ENCODE measurements at regions not wholly inside any gene's neighbourhood (a gene's known extent, or its start where the extent isn't known, plus 50 kb on each side); places are given as distances from the start of the nearest gene placed in this dataset.

GRCh38 chr5:92565673-92566072 is 1015.3 kb downstream of the NR2F1-AS1 start:
- TF ChIP-seq, protein P1, sequence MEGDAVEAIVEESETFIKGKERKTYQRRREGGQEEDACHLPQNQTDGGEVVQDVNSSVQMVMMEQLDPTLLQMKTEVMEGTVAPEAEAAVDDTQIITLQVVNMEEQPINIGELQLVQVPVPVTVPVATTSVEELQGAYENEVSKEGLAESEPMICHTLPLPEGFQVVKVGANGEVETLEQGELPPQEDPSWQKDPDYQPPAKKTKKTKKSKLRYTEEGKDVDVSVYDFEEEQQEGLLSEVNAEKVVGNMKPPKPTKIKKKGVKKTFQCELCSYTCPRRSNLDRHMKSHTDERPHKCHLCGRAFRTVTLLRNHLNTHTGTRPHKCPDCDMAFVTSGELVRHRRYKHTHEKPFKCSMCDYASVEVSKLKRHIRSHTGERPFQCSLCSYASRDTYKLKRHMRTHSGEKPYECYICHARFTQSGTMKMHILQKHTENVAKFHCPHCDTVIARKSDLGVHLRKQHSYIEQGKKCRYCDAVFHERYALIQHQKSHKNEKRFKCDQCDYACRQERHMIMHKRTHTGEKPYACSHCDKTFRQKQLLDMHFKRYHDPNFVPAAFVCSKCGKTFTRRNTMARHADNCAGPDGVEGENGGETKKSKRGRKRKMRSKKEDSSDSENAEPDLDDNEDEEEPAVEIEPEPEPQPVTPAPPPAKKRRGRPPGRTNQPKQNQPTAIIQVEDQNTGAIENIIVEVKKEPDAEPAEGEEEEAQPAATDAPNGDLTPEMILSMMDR (conservative IDR thresholded peaks at IDR 0.05 in 1 of 2, IDR thresholded peaks at IDR 0.05 in 1 of 2; ENCODE audit: extremely low read depth in 1 of 2, insufficient read depth in 1 of 2, low read depth in 1 of 2, low read length in 2 of 2), result no peak
- no peak for TF ChIP-seq EZH2 (IDR thresholded peaks at IDR 0.05; ENCODE audit: borderline replicate concordance, low read length)
